H1 (cell line): ENCODE measurements at regions not wholly inside any gene's neighbourhood (a gene's known extent, or its start where the extent isn't known, plus 50 kb on each side); places are given as distances from the start of the nearest gene placed in this dataset.

Source experiments
- CTCF ChIA-PET: fragments of 300-600 bp; sonication (Branson Sonifier 250); formaldehyde crosslinking; loops from one replicate; lab custom pipeline; 2021; ENCODE audit not compliant: partially characterized antibody; lab: Charles Lee
- POLR2A ChIA-PET: fragments of 300-600 bp; sonication (Branson Sonifier 250); formaldehyde crosslinking; loops from one replicate; lab custom pipeline; 2021; ENCODE audit warnings: inconsistent platforms; ENCODE audit not compliant: partially characterized antibody; lab: Charles Lee
- DNase-seq, 2 experiments: peaks; one replicate each; pipeline versions ENCODE4 v3.0.0 to v3.0.0-alpha.2; 2010 to 2022; ENCODE audit warnings: low spot score in 2 of 2, low read depth in 1 of 2, mixed read lengths in 1 of 2
- FAIRE-seq: peaks from 2 replicates; lab custom pipeline; 2011; peaks lifted over from hg19 to GRCh38; lab: Jason Lieb, UNC
- H2AFZ ChIP-seq: 2 replicates; pipeline ENCODE4 v1.8.1; 2012; ENCODE audit warnings: low read length, inconsistent platforms
- H2AK5ac ChIP-seq: 2 replicates; pipeline ENCODE4 v1.6.1; 2013; ENCODE audit warnings: low read depth, low read length
- H2BK120ac ChIP-seq: replicated peaks from 2 replicates; pipeline ENCODE3; 2013; ENCODE audit warnings: low read depth, low read length, inconsistent platforms
- H2BK12ac ChIP-seq: 2 replicates; pipeline ENCODE4 v1.6.1; 2013; ENCODE audit warnings: low read depth, low read length
- H2BK15ac ChIP-seq: 2 replicates; pipeline ENCODE4 v1.6.1; 2013; ENCODE audit warnings: low read length
- H2BK20ac ChIP-seq: 2 replicates; pipeline ENCODE4 v1.6.1; 2013; ENCODE audit warnings: low read length
- H2BK5ac ChIP-seq: 2 replicates; pipeline ENCODE4 v1.6.1; 2013; ENCODE audit warnings: low read depth, low read length
- H3K14ac ChIP-seq: 2 replicates; pipeline ENCODE4 v1.6.1; 2013; ENCODE audit warnings: inconsistent platforms; ENCODE audit not compliant: insufficient read length
- H3K18ac ChIP-seq: 2 replicates; pipeline ENCODE4 v1.6.1; 2013; ENCODE audit warnings: low read length; ENCODE audit errors: extremely low read depth
- H3K23ac ChIP-seq: 2 replicates; pipeline ENCODE4 v1.6.1; 2013; ENCODE audit warnings: inconsistent platforms; ENCODE audit not compliant: insufficient read length
- H3K23me2 ChIP-seq: 2 replicates; pipeline ENCODE4 v1.6.1; 2013; ENCODE audit warnings: low read depth, low read length
- H3K27ac ChIP-seq: 2 replicates; pipeline ENCODE4 v1.6.1; 2011; ENCODE audit warnings: low read depth, low read length, inconsistent platforms
- H3K27me3 ChIP-seq, 4 experiments: replicated peaks in 1 of 4; 1 replicate in 1 of 4; 2 replicates in 3 of 4; pipeline versions ENCODE4 v1.6.1 to v1.8.1; 2011 to 2013; ENCODE audit warnings: low read length in 3 of 4, mild to moderate bottlenecking in 3 of 4, inconsistent platforms in 2 of 4, mixed read lengths in 2 of 4, moderate library complexity in 1 of 4; ENCODE audit not compliant: control insufficient read depth in 3 of 4, insufficient read depth in 3 of 4; ENCODE audit errors: extremely low read depth in 1 of 4
- H3K36me3 ChIP-seq, 4 experiments: 2 replicates each; pipeline versions ENCODE4 v1.6.1 to v1.8.1; 2011 to 2013; ENCODE audit warnings: mild to moderate bottlenecking in 4 of 4, low read length in 3 of 4, moderate library complexity in 2 of 4, control low read depth in 1 of 4, inconsistent platforms in 1 of 4; ENCODE audit not compliant: insufficient read depth in 4 of 4, control insufficient read depth in 2 of 4
- H3K4ac ChIP-seq: replicated peaks from 2 replicates; pipeline ENCODE3; 2013; ENCODE audit warnings: low read length, low read depth, mixed read lengths, inconsistent platforms; ENCODE audit not compliant: insufficient read length
- H3K4me1 ChIP-seq, 4 experiments: replicated peaks in 1 of 4; 1 replicate in 1 of 4; 2 replicates in 3 of 4; pipeline versions ENCODE4 v1.6.1 to v1.8.1; 2011 to 2013; ENCODE audit warnings: low read length in 3 of 4, inconsistent platforms in 2 of 4, mixed read lengths in 1 of 4; ENCODE audit not compliant: insufficient read depth in 4 of 4, control insufficient read depth in 3 of 4
- H3K4me2 ChIP-seq, 2 experiments: 2 replicates each; pipeline versions ENCODE4 v1.6.1 to v1.8.1; 2011 to 2013; ENCODE audit warnings: low read depth in 2 of 2, low read length in 2 of 2, control low read depth in 1 of 2, inconsistent platforms in 1 of 2, mild to moderate bottlenecking in 1 of 2; ENCODE audit not compliant: insufficient read depth in 1 of 2
- H3K4me3 ChIP-seq, 4 experiments: fragments of 200-600, 300-600 bp in 1 of 4; sonication (generic), shearing (Covaris generic), sonication (Bioruptor Twin) in 1 of 4; 2 replicates each; pipeline versions ENCODE4 v1.5.1 to v1.8.1; 2011 to 2016; ENCODE audit warnings: low read length in 4 of 4, low read depth in 3 of 4, control low read depth in 2 of 4, inconsistent platforms in 2 of 4, mild to moderate bottlenecking in 2 of 4, mixed read lengths in 1 of 4, moderate library complexity in 1 of 4; ENCODE audit not compliant: insufficient read depth in 2 of 4; ENCODE audit errors: extremely low read depth in 1 of 4
- H3K56ac ChIP-seq: replicated peaks from 2 replicates; pipeline ENCODE3; 2013; ENCODE audit warnings: low read depth, mild to moderate bottlenecking, mixed read lengths, low read length, inconsistent platforms; ENCODE audit not compliant: insufficient read length
- H3K79me1 ChIP-seq: 2 replicates; pipeline ENCODE4 v1.6.1; 2013; ENCODE audit warnings: low read depth, low read length, control low read depth
- H3K79me2 ChIP-seq, 2 experiments: 2 replicates each; pipeline versions ENCODE4 v1.6.1 to v1.8.1; 2012 to 2013; ENCODE audit warnings: low read length in 2 of 2, mild to moderate bottlenecking in 2 of 2, inconsistent platforms in 1 of 2; ENCODE audit not compliant: insufficient read depth in 2 of 2, control insufficient read depth in 1 of 2
- H3K9ac ChIP-seq, 4 experiments: replicated peaks in 1 of 4; 1 replicate in 1 of 4; 2 replicates in 3 of 4; pipeline versions ENCODE4 v1.6.1 to v1.8.1; 2011 to 2013; ENCODE audit warnings: low read depth in 3 of 4, low read length in 3 of 4, control low read depth in 2 of 4, mild to moderate bottlenecking in 2 of 4, moderate library complexity in 2 of 4, inconsistent platforms in 1 of 4; ENCODE audit errors: extremely low read depth in 1 of 4
- H3K9me3 ChIP-seq, 2 experiments: 2 replicates each; pipeline versions ENCODE4 v1.6.1 to v1.8.1; 2012 to 2013; ENCODE audit warnings: mild to moderate bottlenecking in 2 of 2, moderate library complexity in 2 of 2, control low read depth in 1 of 2, inconsistent platforms in 1 of 2, low read depth in 1 of 2, low read length in 1 of 2, mixed read lengths in 1 of 2; ENCODE audit not compliant: insufficient read depth in 2 of 2
- H4K20me1 ChIP-seq, 2 experiments: replicated peaks in 1 of 2; 2 replicates each; pipeline versions ENCODE3 to v1.8.1; 2011 to 2013; ENCODE audit warnings: inconsistent platforms in 2 of 2, low read length in 2 of 2, mild to moderate bottlenecking in 1 of 2; ENCODE audit not compliant: insufficient read depth in 2 of 2, control insufficient read depth in 1 of 2
- H4K5ac ChIP-seq: 2 replicates; pipeline ENCODE4 v1.6.1; 2013; ENCODE audit warnings: low read length, low read depth, mixed read lengths, inconsistent platforms; ENCODE audit not compliant: insufficient read length
- H4K8ac ChIP-seq: 2 replicates; pipeline ENCODE4 v1.8.0; 2013; ENCODE audit warnings: mild to moderate bottlenecking, moderate library complexity, low read length, inconsistent platforms; ENCODE audit not compliant: insufficient read depth; ENCODE audit errors: extremely low read depth
- H4K91ac ChIP-seq: replicated peaks from 2 replicates; pipeline ENCODE3; 2013; ENCODE audit warnings: low read length, mixed read lengths, inconsistent platforms; ENCODE audit not compliant: insufficient read length
- ASH2L ChIP-seq: fragments of 200-600, 300-600 bp; sonication (generic); IDR thresholded peaks from one replicate; pipeline ENCODE4 v1.7.1; 2017; ENCODE audit warnings: low read length
- ATF2 ChIP-seq: IDR thresholded peaks from 2 replicates; pipeline ENCODE4 v1.6.1; 2012; ENCODE audit warnings: low read length, inconsistent platforms
- BACH1 ChIP-seq: IDR thresholded peaks from 2 replicates; pipeline ENCODE4 v1.6.1; 2012; ENCODE audit warnings: low read length, improper control_type of control experiment
- CBX5 ChIP-seq: fragments of 300-800, 300-1000 bp; sonication (generic); IDR thresholded peaks from 2 replicates; pipeline ENCODE4 v1.7.1; 2016; ENCODE audit warnings: antibody characterized with exemption, low read length, low read depth
- CEBPB ChIP-seq: IDR thresholded peaks from 2 replicates; pipeline ENCODE4 v1.6.1; 2012; ENCODE audit warnings: low read depth, low read length
- KDM1A ChIP-seq: fragments of 200-600, 300-600 bp; sonication (generic); IDR thresholded peaks from 2 replicates; pipeline ENCODE4 v1.7.1; 2016; ENCODE audit warnings: mild to moderate bottlenecking, low read length, borderline replicate concordance
- PHF8 ChIP-seq: fragments of 200-600 bp; sonication (generic); conservative IDR thresholded peaks from 2 replicates; pipeline ENCODE4 v1.7.1; 2012; ENCODE audit warnings: low read depth, mild to moderate bottlenecking, inconsistent platforms, low read length, moderate library complexity
- POU5F1 ChIP-seq: IDR thresholded peaks from 2 replicates; pipeline ENCODE4 v1.6.1; 2011; ENCODE audit warnings: low read depth, mild to moderate bottlenecking, low read length, moderate library complexity
- RAD21 ChIP-seq, 2 experiments: IDR thresholded peaks in 1 of 2; conservative IDR thresholded peaks in 1 of 2; 2 replicates each; pipeline ENCODE4 v1.6.1; 2011; ENCODE audit warnings: low read depth in 2 of 2, low read length in 2 of 2, improper control_type of control experiment in 1 of 2, inconsistent platforms in 1 of 2, mild to moderate bottlenecking in 1 of 2, moderate library complexity in 1 of 2
- SP2 ChIP-seq: IDR thresholded peaks from 2 replicates; pipeline ENCODE4 v1.6.1; 2012; ENCODE audit warnings: mild to moderate bottlenecking, low read length, inconsistent platforms
- TAF7 ChIP-seq: optimal IDR thresholded peaks from 2 replicates; pipeline ENCODE3; 2011; ENCODE audit warnings: low read depth, mild to moderate bottlenecking, inconsistent platforms, low read length, moderate library complexity, borderline replicate concordance
- USF2 ChIP-seq: IDR thresholded peaks from 2 replicates; pipeline ENCODE4 v1.6.1; 2011; ENCODE audit warnings: low read length, improper control_type of control experiment
- YY1 ChIP-seq: IDR thresholded peaks from 2 replicates; pipeline ENCODE4 v1.6.1; 2011; ENCODE audit warnings: low read depth, mild to moderate bottlenecking, low read length

GRCh38 chr13:63684822-63685221 lies 2269.2 kb upstream of the PCDH20 start:
- no peaks in the 10 kb centered on the region for H3K23me2 ChIP-seq
- no peak overlapping the region for H3K18ac ChIP-seq
- POLR2A ChIA-PET, result no interaction called here
- H3K4me2 ChIP-seq, result no peak overlapping the region
- H2BK20ac ChIP-seq, result no peak overlapping the region
- H3K9ac ChIP-seq, result no peak overlapping the region
- H2AFZ ChIP-seq, result no peak overlapping the region
- FAIRE-seq, result no peak
- no peak overlapping the region for H3K14ac ChIP-seq
- no peaks in the 10 kb centered on the region for H4K20me1 ChIP-seq
- no peak for DNase-seq
- no peak overlapping the region for H3K23ac ChIP-seq
- no peaks in the 10 kb centered on the region for H3K27me3 ChIP-seq
- no peak overlapping the region for H4K8ac ChIP-seq
- H4K5ac ChIP-seq, result no peak overlapping the region
- H3K56ac ChIP-seq, result no peak overlapping the region
- H2BK120ac ChIP-seq, result no peak overlapping the region
- H2BK15ac ChIP-seq, result no peak overlapping the region
- H3K4me1 ChIP-seq, result peaks cover 0 to 6% (median 1%) of the 10 kb centered on the region in 4 experiments; a peak in 2 of 7 replicates
- no peak overlapping the region for H3K4me3 ChIP-seq
- H3K4ac ChIP-seq, result no peak overlapping the region
- no peak overlapping the region for H2BK12ac ChIP-seq
- no peak overlapping the region for H2AK5ac ChIP-seq
- H2BK5ac ChIP-seq, result no peak overlapping the region
- no peaks in the 10 kb centered on the region for H3K79me1 ChIP-seq
- H3K36me3 ChIP-seq, result no peaks in the 10 kb centered on the region
- H4K91ac ChIP-seq, result no peak overlapping the region
- CTCF ChIA-PET, result no interaction called here
- H3K27ac ChIP-seq, result no peak overlapping the region
- no peaks in the 10 kb centered on the region for H3K79me2 ChIP-seq
- 0 out of 4 replicates have a peak, but pooled peaks cover 0 to 4% of the 10 kb centered on the region in 2 experiments for H3K9me3 ChIP-seq
- TF ChIP-seq YY1, result no peak
- no peak for TF ChIP-seq CBX5
- TF ChIP-seq BACH1, result no peak
- TF ChIP-seq RAD21 (IDR thresholded peaks at IDR 0.05 in 1 of 2, conservative IDR thresholded peaks at IDR 0.05 in 1 of 2; ENCODE audit: low read depth in 2 of 2, low read length in 2 of 2), result no peak
- no peak for TF ChIP-seq PHF8
- TF ChIP-seq POU5F1, result no peak
- no peak for TF ChIP-seq ATF2
- TF ChIP-seq CEBPB, result no peak
- TF ChIP-seq TAF7, result no peak
- TF ChIP-seq USF2, result no peak
- no peak for TF ChIP-seq KDM1A
- no peak for TF ChIP-seq ASH2L
- TF ChIP-seq SP2, result no peak
